ENCODE measurements at regions not wholly inside any gene's neighbourhood (a gene's known extent, or its start where the extent isn't known, plus 50 kb on each side); places are given as distances from the start of the nearest gene placed in this dataset.
"Not testable (repeated sequence)": the region's sequence is repeated elsewhere in the genome, so short reads cannot be mapped to it uniquely, and the experiment has no call there.

DNA sequence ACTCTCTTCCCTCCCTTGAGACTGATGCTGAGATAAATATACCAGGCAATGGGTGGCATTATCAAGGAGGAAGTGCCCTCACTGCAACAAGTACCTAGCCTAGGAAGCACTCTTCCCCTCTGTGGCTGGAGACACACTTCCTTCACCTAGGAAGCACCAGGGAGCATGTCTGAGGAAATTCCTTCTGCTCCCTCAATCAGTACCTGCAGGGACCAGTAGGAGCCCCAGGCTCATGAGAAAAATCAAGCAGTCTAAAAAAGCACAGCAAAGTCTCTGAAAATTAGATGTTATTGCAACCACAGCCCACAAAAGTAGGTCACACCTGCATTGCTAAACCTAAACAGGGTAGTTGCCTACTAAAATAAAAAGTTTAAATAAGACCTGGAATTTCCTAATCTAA lies 78.2 kb upstream of the TRPM1 start:
- no peak for DNase-seq (ENCODE audit: low spot score)

DNA sequence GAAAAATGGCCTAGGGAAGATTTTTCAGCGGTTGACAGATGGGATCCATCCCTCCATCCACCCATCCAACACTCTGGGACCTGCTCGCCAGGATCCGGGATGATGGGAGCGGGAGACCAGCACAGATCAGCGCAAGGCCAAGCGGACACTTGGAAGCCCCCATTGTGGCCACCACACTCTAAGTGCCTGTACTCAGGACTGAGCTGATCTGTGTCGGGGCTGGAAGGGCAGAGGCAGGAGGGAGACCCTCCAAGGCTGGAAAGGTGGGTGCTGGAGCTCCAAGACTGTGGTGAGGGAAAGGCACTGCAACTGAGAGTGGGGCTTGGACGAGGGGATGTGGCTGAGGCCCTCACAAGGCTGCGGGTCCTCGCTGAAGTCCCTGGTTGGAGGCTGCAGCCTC lies 91.8 kb upstream of the TRPM1 start:
- no peak for DNase-seq (ENCODE audit: low spot score)

DNA sequence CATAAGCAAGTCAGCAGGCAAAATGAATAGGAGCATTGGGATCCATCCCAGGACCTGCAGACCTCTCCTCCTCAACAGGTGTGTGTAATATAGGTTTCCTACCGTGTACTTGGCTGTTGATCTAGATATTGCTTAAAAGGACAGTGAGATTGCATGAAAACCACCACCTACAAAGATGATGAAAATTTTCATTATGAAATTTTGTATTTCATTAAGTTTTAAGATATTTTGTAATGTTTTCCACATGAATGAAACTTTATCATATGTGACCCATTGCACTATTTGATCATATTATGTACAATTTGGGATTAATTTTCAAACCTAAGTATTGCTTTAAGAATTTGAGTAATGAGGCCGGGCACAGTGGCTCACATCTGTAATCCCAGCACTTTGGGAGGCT lies 94.3 kb upstream of the TRPM1 start:
- no peak for DNase-seq (ENCODE audit: low spot score)

DNA sequence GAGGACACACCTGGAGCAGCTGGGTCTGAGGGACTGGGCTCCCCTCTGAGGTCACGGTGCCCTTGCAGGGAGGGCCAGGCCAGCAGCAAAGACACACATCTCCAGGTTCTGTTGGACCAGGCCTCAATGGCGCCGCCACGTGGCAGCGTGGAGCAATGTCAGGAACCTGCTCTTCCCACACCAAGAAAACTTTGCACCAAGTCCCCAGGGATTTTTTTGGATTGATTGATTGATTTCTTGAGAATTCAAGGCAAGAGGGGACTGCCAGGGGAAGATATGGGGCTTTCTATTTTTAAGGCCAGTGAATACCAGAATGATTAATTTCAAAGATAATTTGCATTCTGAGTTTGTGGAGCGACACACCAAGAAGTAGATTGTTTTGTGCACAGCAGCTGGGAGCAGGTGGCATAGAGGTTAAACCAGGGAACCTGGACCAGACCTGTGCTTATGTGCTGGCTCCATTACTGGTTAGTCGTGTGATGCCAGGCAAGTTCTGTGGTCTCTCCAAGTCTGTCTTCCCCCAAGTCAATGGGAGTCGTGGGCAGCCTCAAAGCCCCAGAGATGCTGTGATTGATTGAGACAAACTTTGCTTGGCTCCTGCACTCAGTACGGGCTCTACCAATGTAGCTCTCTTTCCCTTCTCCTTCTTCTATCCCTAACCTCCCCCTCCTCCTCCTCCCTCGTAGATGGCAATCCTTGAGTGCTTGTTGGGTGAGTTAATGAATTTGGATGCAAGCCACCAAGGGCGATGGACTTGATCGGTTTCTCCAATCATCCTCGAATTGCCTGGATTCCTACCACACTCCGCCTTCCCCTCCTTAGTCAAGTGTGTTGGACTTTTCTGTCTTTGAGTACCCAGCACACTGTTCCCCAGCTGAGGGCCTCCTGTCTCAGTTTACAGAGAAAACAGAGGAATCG lies 96.2 kb upstream of the TRPM1 start:
- no peak for DNase-seq (ENCODE audit: low spot score)

DNA sequence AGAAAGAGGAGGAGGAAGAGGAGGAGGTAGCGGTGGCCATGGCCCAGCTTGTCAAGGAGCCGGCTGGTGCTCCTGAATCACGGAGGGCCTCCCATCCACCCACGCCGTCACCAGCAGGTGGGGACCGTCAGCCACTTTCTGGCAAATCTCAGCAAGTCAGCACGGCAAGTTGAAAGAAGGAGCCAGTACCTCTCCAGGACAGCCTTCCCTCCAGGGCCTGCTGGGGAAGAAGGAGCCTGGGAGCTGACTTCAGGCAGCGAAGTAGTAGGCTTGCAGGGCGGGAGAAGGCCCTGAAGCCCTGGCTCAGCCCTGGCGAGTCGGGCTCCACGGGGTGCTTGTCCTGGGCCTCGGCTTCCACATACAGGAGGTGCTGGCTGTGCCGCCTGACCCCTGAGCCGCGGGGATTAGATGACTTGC lies 99.2 kb upstream of the TRPM1 start:
- DNase-seq (ENCODE audit: low spot score), result no peak

DNA sequence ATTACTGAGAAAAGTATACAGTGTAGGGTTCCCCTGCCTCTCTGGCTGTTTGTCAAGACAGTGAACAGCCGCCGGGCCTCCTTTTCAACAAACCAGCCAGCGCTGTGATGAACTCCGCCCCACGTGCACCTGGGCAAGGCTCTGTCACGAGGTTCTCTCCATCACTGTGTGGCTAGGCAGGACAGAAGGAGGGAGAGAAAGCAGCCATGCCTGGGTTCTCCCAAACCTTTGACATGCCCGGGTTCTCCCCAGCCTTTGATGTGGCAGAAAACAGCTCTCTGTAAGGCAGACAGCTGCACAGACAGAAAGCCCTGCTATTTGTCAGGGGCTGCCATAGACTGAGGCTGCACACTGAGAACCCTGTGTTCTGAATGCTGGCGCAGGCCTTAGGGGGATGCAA lies 101.4 kb upstream of the TRPM1 start:
- DNase-seq (ENCODE audit: low spot score), result no peak

DNA sequence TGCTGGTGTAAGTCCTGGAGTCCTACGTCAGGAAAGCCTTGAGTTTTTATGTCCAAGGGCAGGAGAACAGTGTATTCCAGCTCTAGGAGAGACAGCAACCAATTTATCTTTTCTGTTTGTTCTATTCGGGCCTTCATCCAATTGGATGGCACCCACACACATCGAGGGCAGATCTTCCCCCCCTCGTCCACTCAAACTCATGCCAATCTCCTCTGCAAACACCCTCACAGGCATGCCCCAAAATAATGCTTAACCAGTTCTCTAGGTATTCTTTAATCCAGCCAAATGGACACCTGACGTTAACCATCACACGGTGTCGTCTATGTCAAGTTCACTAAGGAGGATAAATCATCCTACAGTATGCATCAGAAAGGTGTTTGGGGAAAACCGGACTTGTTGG lies 102.5 kb upstream of the TRPM1 start:
- DNase-seq (ENCODE audit: low spot score), result no peak

DNA sequence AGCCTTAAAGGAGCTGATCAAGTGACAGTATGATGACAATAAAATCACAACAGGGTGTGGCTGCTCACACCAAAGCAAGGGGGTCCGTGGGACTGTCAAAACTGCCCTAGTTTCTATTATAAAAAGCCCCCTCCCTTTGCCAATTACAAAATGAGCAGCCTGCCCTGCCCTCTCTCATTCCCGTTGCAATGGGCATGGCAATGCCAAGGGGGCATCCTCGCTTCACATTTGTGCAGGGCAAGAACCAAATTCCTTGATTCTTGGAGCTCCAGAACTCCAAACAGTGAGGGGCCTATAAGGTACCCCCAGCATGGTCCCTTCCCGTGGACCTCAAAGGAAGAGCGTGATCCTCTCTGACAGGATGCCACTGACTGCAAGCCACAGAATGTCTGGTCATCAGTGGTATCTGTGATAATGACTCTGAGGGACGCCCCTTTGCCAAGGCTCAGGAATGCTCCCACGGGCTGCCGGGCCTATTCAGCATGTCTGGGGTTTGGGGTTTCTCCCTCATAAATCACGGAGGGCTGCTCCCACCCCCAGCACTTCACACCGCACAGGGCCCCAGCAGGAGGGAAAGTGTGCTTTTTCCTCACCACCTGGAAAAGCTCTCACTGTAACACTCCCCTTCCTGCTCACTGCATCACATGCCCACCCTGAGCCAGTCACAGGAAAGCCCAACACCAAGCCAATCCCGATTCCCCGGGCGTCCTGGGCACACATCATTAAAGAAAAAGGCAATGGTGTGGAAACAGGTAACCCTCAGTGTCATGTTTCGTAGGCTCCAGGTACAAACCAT lies 105.1 kb upstream of the TRPM1 start:
- DNase-seq (ENCODE audit: low spot score), result no peak

DNA sequence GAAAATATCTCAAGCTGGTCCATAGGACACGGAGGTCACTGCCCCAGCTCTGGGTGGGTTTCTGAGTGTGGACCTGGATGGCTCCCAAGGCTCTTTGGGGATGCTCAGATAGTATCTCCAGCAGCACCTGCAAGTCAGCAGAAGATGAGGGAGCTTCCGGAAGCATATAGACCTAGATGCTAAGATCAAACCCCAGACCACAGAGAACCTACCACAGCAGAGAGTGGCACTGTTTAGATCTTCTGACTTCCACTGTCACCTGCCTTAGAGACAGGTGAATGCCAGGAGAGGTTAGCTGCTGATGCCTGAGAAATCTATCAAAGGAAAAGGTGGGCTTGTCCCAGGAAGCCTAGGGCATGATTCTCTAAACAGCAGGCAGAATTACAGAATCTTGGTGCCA lies 105.7 kb upstream of the TRPM1 start:
- DNase-seq (ENCODE audit: low spot score), result no peak

DNA sequence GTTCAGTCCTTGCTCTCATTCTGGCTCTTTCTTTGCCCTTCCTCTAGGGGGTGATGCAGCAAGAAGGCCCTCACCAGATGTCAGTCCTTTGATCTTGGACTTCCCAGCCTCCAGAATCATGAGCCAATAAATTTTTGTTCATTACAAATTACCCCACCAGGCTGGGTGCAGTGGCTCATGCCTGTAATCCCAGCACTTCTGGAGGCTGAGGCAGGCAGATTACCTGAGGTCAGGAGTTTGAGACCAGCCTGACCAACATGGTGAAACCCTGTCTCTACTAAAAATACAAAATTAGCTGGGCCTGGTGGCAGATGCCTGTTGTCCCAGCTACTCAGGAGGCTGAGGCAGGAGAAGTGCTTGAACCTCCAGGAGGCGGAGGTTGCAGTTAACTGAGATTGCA lies 106.3 kb upstream of the TRPM1 start:
- DNase-seq (ENCODE audit: low spot score), result not testable (repeated sequence)

DNA sequence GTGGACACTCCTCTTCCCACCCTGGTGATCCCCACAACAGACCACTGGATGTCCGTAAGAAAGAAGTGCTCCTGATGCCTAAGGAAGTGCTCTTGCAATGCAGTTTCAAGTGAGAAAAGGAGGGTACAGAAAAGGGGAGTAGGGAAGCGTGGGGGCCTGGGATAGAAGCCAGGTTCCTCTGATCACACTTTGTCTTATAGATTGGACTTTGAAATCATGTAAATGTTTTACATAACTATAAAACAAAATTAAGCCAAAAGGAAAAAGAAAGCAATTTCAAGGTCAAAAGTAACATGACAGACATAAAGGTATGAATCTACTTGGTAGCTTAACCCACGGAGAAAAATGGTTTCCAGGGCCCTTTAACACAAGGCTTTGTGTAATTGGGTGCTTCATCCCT lies 107.3 kb upstream of the TRPM1 start:
- no peak for DNase-seq (ENCODE audit: low spot score)

DNA sequence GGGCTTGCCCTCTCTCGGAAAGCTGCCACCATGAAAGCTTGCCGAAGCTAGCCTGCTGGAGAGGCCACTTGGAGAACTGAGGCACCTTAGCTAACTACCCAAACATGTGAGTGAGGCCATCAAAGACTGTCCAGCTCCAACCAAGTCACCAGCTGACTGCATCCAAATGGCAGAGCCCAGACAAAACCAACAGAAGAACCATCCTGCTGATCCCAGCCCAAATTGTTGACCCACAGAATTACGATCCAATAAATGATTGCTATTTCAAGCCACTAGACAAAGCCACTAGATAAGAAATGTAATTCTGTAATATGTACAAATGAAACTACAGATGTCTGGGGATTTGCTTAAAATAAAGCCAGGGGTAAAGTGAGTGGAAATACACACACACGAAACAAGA lies 109.8 kb upstream of the TRPM1 start:
- no peak for DNase-seq (ENCODE audit: low spot score)

DNA sequence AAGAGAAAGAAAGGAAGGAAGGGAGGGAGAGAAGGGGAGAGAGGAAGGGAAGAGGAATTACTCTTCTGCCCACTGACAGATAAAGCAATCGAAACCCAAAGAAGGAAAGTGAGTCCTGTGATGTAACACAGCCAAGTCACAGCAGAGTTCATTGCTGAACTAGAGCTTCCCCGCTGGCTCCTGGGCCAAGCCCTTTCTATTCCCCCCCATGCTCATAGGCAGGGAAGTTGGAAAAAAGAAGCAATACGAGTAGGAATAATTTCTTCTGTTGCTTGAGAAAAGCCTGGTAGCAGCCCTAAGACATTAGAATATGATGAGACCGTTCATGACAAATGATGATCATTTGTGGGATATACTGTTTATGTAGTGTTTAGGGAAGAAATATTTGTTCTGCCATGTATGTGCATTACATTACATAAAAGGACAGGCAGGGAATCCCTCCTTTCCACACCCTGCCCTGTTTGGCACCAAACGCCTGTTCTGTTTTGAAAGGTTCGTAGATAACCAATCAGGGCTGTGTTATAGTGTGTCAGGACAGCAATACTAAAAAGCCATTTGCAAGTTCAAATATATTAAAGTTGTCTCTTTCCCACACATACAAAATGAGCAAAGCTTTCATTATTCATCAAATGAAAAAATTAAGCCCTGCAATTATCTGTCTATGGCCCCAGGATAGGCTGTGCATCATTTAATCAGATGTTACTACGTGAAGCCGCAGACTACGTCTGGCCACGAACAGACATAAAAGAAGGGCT lies 111.0 kb upstream of the TRPM1 start:
- no peak for DNase-seq (ENCODE audit: low spot score)

DNA sequence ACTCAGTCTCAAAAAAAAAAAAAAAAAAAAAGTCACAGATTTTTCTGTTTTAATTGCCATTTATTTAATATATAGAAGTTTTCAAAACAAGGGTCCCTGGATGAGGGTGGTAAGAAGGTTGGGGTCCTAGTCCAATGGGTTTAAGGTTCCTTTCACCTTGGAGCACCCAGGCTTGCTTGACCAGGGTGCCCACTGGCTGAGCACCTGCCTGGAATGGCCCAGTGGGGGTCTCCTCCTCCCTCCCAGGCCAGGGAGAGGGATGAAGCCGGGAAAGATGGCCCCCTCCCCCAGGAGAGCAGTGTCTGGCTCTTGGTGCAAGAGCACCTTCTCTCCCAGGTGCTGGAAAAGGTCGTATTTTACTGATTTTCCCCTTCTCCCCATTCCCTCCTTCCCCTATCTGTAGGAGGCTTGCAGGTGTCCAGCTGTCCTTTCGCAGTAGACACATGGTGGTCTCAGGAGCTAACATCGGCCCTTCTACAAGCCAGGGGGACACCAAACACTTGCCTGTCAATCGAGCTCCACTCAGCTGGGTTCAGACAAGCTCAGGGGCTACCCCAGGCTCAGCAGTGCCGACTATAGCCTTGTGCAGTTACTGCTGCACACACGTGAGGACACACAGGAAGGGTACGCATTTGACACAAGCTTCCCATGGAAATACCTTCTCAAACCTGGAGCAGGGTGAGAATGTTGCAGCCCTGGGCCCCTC lies 112.3 kb upstream of the KLF13 start:
- no peak for DNase-seq (ENCODE audit: low spot score)

DNA sequence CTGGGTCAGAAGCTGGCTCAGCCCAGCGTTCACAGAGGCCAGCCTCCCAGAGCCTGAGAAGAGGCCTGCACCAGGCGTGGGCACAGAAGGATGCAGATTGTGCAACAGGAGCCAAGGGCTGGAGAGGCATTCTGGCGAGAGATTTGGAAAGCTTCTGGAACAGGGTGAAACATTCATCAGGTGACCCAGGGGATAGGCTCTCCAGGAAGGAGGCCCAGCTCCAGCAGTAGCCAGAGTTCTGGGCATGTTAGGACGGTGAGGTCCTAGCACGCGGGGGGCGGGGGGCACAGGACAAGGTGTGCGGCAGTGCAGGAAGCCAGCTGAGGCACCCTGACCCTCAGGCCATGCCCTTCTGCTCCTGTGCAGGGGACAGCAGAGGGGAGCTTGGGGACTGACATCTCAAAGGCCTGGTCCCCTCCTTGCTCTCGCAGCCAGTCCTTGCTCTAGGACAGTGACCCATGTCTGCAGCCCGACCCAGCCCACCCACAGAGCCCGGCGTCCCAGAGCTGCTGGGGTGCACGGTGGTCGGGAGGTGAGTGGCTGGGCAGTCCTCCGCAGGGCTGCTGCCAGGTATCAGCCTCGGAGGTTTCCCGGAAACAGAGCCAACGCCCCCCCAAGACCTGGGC lies 111.7 kb upstream of the KLF13 start:
- DNase-seq (ENCODE audit: low spot score), result no peak

DNA sequence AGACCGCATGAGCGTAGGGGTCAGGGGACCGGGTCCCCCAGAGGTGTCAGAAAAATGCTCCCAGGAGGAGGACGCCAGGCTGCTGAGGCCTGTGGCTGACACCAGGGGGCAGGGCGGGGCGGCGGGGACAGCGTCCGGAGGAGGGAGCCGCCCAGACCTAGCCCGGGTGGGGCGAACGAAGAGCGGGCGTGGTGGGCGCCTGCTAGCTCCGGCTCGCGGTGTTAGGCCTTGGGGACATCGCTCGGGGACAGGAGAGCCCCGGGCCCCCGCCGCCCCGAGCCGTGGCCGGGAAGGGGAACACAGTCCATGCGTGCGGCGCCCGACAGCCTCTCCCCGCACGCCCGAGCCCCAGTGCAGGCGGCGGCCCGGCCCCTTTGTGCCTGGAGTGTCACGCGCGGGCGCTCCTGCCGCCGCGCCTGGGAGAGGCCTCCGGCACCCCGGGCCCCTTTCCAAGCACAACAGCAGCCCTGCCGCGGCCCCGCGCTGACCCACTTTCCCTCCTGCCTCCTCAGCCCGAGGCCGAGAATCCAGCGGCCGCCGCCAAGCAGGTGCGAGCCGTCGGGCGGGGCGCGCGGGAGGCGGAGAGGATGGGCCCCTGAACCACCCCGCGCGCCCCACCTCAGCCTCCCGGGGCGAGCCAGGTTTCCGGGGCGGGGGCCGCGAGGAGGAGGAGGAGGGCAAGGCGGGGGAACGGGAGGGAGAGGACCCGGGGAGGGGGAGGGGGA lies 111.0 kb upstream of the KLF13 start:
- DNase-seq (ENCODE audit: low spot score), result peak; percentile 88

DNA sequence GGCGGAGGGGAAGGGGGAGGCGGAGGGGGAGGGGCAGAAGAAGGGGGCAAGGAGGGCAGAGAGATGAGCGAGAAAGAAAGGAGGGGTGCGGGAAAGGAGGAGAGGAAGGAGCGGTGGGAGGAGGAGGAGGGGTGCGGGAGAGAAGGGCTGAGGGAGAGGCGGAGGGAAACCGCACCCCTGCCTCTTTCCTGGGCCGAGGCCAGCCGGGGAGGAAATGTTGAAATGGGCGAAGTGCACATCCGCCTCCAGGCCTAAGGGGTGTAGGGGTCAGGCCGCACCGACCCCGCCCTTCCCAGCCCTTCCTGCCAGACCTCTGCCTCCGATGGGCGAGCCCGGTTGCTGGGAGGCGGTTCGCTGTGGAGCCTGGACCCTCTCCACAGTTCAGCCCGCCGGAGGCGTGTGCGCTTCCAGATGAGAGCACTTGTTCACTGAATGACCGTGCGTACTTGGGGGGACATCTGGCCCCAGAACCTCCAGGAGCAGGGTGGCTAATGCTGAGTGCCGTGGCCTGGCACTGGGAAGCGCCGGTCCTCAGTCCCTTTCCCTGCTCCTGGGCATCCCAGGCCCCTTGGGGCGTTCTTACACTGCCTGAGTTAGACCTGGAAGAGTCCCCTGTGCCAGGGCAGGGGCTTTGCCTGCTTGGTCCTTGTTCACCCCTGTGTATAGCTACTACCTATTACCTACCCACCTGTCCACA lies 110.3 kb upstream of the KLF13 start:
- peak; percentile 92 for DNase-seq (ENCODE audit: low spot score)

DNA sequence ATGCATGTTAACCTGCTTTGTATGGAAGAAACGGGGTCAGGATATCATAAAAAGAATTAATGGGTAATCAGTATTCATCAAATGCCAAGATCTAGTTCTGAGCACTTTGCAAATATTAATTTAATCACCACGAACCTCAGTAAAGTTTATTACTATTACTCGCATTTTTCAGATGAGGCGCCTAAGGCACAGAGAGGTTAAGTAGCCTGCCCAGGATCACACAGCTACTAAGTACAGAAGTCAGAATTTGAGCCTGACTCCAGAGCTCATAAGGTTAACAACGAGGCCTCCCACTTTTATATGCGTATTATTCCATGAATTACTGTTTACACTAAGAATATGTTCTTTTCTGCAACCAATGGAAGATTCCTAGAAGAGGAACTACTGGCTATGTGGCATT lies 109.6 kb upstream of the KLF13 start:
- no peak for DNase-seq (ENCODE audit: low spot score)

DNA sequence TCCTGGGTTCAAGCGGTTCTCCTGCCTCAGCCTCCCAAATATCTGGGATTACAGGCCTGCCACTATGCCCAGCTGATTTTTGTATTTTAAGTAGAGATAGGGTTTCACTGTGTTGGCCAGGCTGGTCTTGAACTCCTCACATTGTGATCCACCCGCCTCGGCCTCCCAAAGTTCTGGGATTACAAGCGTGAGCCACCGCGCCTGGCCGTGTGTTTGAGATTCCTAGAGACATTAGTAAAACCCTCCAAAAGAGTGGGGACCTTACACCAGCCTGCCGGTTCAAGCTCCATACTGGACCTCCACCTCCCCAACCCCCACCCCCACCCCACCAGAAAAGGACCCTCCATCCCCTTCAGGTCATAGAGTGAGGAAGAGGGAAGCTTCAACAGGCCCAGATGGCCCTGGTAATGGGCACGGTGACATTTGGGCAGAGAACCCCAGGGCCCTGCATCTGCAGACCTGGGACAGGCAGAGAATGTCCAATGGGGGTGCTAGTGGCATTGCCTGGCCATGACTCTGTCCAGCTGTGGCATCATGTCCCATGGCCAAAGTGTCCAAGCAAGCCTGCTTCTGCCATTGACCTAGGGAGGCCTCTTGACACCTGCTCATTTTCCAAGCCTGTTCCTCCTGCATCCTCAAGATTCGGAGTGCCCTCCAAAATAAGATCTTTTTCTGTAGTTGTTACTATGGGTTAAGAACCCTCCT lies 108.9 kb upstream of the KLF13 start:
- no peak for DNase-seq (ENCODE audit: low spot score)

DNA sequence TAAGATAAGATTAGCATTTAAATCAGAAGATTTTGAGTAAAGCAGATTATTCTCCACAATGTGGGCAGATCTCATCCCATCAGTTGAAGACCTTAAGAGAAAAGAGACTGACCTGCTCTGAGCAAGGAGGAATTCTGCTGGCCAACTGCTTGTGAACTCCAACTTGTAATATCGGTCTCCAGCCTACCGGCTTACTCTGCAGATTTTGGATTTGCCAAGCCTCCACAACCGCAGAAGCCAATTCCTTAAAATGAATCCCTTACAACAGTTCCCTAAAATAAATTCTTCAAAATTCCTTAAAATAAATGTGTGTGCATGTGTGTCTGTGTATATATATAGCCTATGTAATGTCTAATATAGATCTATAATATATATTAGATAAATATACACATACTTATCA lies 107.4 kb upstream of the KLF13 start:
- no peak for DNase-seq (ENCODE audit: low spot score)
